GM12892 (cell line): ENCODE measurements at regions not wholly inside any gene's neighbourhood (a gene's known extent, or its start where the extent isn't known, plus 50 kb on each side); places are given as distances from the start of the nearest gene placed in this dataset.

Source experiments
- POLR2A ChIP-seq: IDR thresholded peaks from 2 replicates; pipeline ENCODE4 v1.6.1; 2011; ENCODE audit warnings: low read depth, low read length, control low read depth
- POLR2AphosphoS5 ChIP-seq: IDR thresholded peaks from 2 replicates; pipeline ENCODE4 v1.6.1; 2011; ENCODE audit warnings: low read depth, low read length, control low read depth

GRCh38 chr1:219808790-219809189 is 119.6 kb downstream of the SLC30A10 start:
- no peak for TF ChIP-seq POLR2A
- no peak for TF ChIP-seq POLR2AphosphoS5
